ENCODE measurements at regions not wholly inside any gene's neighbourhood (a gene's known extent, or its start where the extent isn't known, plus 50 kb on each side); places are given as distances from the start of the nearest gene placed in this dataset.
A peak's percentile ranks its signal among the peaks of the same experiment; 100 is the strongest.
"Not testable (repeated sequence)": the region's sequence is repeated elsewhere in the genome, so short reads cannot be mapped to it uniquely, and the experiment has no call there.

GRCh38 chr2:10196110-10196892, 73.8 kb downstream of the RRM2 start:
- Histone ChIP-seq H3K27ac (ENCODE audit: insufficient read depth, low read length) (no peak overlapping the region), H3K4me1 (ENCODE audit: control insufficient read depth, extremely low read depth, insufficient read depth, low read length) (peaks cover 12% of the 10 kb centered on the region), H3K4me2 (ENCODE audit: extremely low read depth, insufficient read depth, low read length) (no peak overlapping the region), H3K9me3 (ENCODE audit: control insufficient read depth, insufficient read depth, low read depth, low read length) (no peaks in the 10 kb centered on the region), H2AFZ (ENCODE audit: low read length) (no peak overlapping the region), H3K36me3 (ENCODE audit: control insufficient read depth, insufficient read depth, low read length) (no peaks in the 10 kb centered on the region), H4K20me1 (ENCODE audit: control insufficient read depth, extremely low read depth, insufficient read depth, low read length) (no peaks in the 10 kb centered on the region), H3K79me2 (ENCODE audit: control insufficient read depth, insufficient read depth, low read length) (no peaks in the 10 kb centered on the region), H3K4me3 (replicated peaks in 1 of 4; ENCODE audit: control extremely low read depth in 1 of 4, insufficient read depth in 1 of 4, low read depth in 3 of 4, low read length in 4 of 4) (no peak overlapping the region), H3K27me3 (ENCODE audit: control insufficient read depth, insufficient read depth, low read length) (no peaks in the 10 kb centered on the region), H3K9ac (ENCODE audit: insufficient read depth, low read length) (no peak overlapping the region)
- peak; percentile 44 to 46 for DNase-seq (ENCODE audit: low read depth in 2 of 2)
- no peak for TF ChIP-seq CTCF (conservative IDR thresholded peaks at IDR 0.05 in 1 of 2, IDR thresholded peaks at IDR 0.05 in 1 of 2; ENCODE audit: low read depth in 1 of 2, low read length in 2 of 2)
- no peak for TF ChIP-seq EZH2 (IDR thresholded peaks at IDR 0.05; ENCODE audit: low read length, missing control alignments)

GRCh38 chr2:10196948-10197696, 74.6 kb downstream of the RRM2 start:
- no peaks in the 10 kb centered on the region for H3K79me2 ChIP-seq (ENCODE audit: control insufficient read depth, insufficient read depth, low read length)
- no peaks in the 10 kb centered on the region for H3K27me3 ChIP-seq (ENCODE audit: control insufficient read depth, insufficient read depth, low read length)
- H3K9ac ChIP-seq (ENCODE audit: insufficient read depth, low read length) = no peak overlapping the region
- no peak overlapping the region for H3K4me2 ChIP-seq (ENCODE audit: extremely low read depth, insufficient read depth, low read length)
- H3K36me3 ChIP-seq (ENCODE audit: control insufficient read depth, insufficient read depth, low read length) = no peaks in the 10 kb centered on the region
- H4K20me1 ChIP-seq (ENCODE audit: control insufficient read depth, extremely low read depth, insufficient read depth, low read length) = no peaks in the 10 kb centered on the region
- no peak overlapping the region for H3K27ac ChIP-seq (ENCODE audit: insufficient read depth, low read length)
- DNase-seq (ENCODE audit: low read depth in 2 of 2) = no peak
- TF ChIP-seq CTCF (conservative IDR thresholded peaks at IDR 0.05 in 1 of 2, IDR thresholded peaks at IDR 0.05 in 1 of 2; ENCODE audit: low read depth in 1 of 2, low read length in 2 of 2) (no peak), EZH2 (IDR thresholded peaks at IDR 0.05; ENCODE audit: low read length, missing control alignments) (no peak)
- H2AFZ ChIP-seq (ENCODE audit: low read length) = no peak overlapping the region
- peaks cover 12% of the 10 kb centered on the region for H3K4me1 ChIP-seq (ENCODE audit: control insufficient read depth, extremely low read depth, insufficient read depth, low read length)
- H3K9me3 ChIP-seq (ENCODE audit: control insufficient read depth, insufficient read depth, low read depth, low read length) = no peaks in the 10 kb centered on the region
- H3K4me3 ChIP-seq (replicated peaks in 1 of 4; ENCODE audit: control extremely low read depth in 1 of 4, insufficient read depth in 1 of 4, low read depth in 3 of 4, low read length in 4 of 4) = no peak overlapping the region

- H3K4me2 ChIP-seq (ENCODE audit: extremely low read depth, insufficient read depth, low read length) = no peak overlapping the region
- H3K4me1 ChIP-seq (ENCODE audit: control insufficient read depth, extremely low read depth, insufficient read depth, low read length) = peaks cover 12% of the 10 kb centered on the region
- TF ChIP-seq EZH2 (IDR thresholded peaks at IDR 0.05; ENCODE audit: low read length, missing control alignments) (no peak), CTCF (conservative IDR thresholded peaks at IDR 0.05 in 1 of 2, IDR thresholded peaks at IDR 0.05 in 1 of 2; ENCODE audit: low read depth in 1 of 2, low read length in 2 of 2) (no peak)
- no peak overlapping the region for H2AFZ ChIP-seq (ENCODE audit: low read length)
- H3K9ac ChIP-seq (ENCODE audit: insufficient read depth, low read length) = no peak overlapping the region
- H3K79me2 ChIP-seq (ENCODE audit: control insufficient read depth, insufficient read depth, low read length) = no peaks in the 10 kb centered on the region
- no peaks in the 10 kb centered on the region for H4K20me1 ChIP-seq (ENCODE audit: control insufficient read depth, extremely low read depth, insufficient read depth, low read length)
- no peaks in the 10 kb centered on the region for H3K9me3 ChIP-seq (ENCODE audit: control insufficient read depth, insufficient read depth, low read depth, low read length)
- no peaks in the 10 kb centered on the region for H3K36me3 ChIP-seq (ENCODE audit: control insufficient read depth, insufficient read depth, low read length)
- no peak for DNase-seq (ENCODE audit: low read depth in 2 of 2)
- no peak overlapping the region for H3K4me3 ChIP-seq (replicated peaks in 1 of 4; ENCODE audit: control extremely low read depth in 1 of 4, insufficient read depth in 1 of 4, low read depth in 3 of 4, low read length in 4 of 4)
- H3K27me3 ChIP-seq (ENCODE audit: control insufficient read depth, insufficient read depth, low read length) = no peaks in the 10 kb centered on the region
- H3K27ac ChIP-seq (ENCODE audit: insufficient read depth, low read length) = no peak overlapping the region
Observed at GRCh38 chr2:10197697-10198076, 75.1 kb downstream of the RRM2 start.

GRCh38 chr2:10198482-10198881, 75.9 kb downstream of the RRM2 start:
- H3K27me3 ChIP-seq (ENCODE audit: control insufficient read depth, insufficient read depth, low read length); H3K79me2 ChIP-seq (ENCODE audit: control insufficient read depth, insufficient read depth, low read length); H3K4me2 ChIP-seq (ENCODE audit: extremely low read depth, insufficient read depth, low read length); H3K4me3 ChIP-seq (replicated peaks in 1 of 4; ENCODE audit: control extremely low read depth in 1 of 4, insufficient read depth in 1 of 4, low read depth in 3 of 4, low read length in 4 of 4); H3K27ac ChIP-seq (ENCODE audit: insufficient read depth, low read length); H3K36me3 ChIP-seq (ENCODE audit: control insufficient read depth, insufficient read depth, low read length); DNase-seq (ENCODE audit: low read depth in 2 of 2); H3K4me1 ChIP-seq (ENCODE audit: control insufficient read depth, extremely low read depth, insufficient read depth, low read length); H3K9me3 ChIP-seq (ENCODE audit: control insufficient read depth, insufficient read depth, low read depth, low read length); H4K20me1 ChIP-seq (ENCODE audit: control insufficient read depth, extremely low read depth, insufficient read depth, low read length); H3K9ac ChIP-seq (ENCODE audit: insufficient read depth, low read length); H2AFZ ChIP-seq (ENCODE audit: low read length): not testable (repeated sequence)
